Ovary (tissue), 3 donors: ENCODE measurements at regions not wholly inside any gene's neighbourhood (a gene's known extent, or its start where the extent isn't known, plus 50 kb on each side); places are given as distances from the start of the nearest gene placed in this dataset.

Experiments
- CTCF ChIP-seq, 3 donors: fragments of 450-650 bp in 2 of 3; fragments of 200-600 bp in 1 of 3; IDR thresholded peaks; one replicate each; pipeline versions ENCODE4 v1.5.1 to v1.8.0; 2016 to 2022; ENCODE audit warnings: antibody characterized with exemption in 3 of 3, mild to moderate bottlenecking in 1 of 3
- EP300 ChIP-seq: sonication (generic); formaldehyde crosslinking; IDR thresholded peaks from one replicate; pipeline ENCODE4 v1.6.1; 2017; ENCODE audit warnings: antibody characterized with exemption
- POLR2A ChIP-seq: fragments of 450-650 bp; IDR thresholded peaks from one replicate; pipeline ENCODE4 v1.6.1; 2017; ENCODE audit warnings: antibody characterized with exemption, mild to moderate bottlenecking, moderate library complexity
- donor health status: DM: no; HTN: no; CAD: no.

DNA sequence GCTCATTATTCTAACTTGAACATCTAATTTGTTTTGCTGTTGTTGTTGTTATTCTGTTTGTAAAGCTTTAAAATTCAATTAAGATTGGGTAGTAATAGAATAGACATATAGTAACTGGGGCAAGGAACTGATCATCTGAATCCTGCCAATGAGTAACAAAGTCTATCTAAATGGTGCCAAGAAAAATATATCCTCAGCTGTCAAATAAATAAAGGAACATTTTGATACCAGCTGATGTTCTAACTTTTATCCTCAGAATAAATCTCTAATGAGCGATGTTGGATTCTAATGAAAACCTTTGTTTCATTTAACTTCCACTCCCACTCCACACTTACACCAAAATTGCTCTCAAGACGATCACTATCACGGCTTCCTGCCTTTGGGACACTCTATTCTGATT lies 210.9 kb downstream of the TINAG start:
- TF ChIP-seq CTCF (IDR thresholded peaks at IDR 0.05) = no peak
- no peak for TF ChIP-seq EP300
- no peak for TF ChIP-seq POLR2A
